HG02763 (cell line): ENCODE measurements at regions not wholly inside any gene's neighbourhood (a gene's known extent, or its start where the extent isn't known, plus 50 kb on each side); places are given as distances from the start of the nearest gene placed in this dataset.
"Not testable (repeated sequence)": the region's sequence is repeated elsewhere in the genome, so short reads cannot be mapped to it uniquely, and the experiment has no call there.

Source experiments
- ATAC-seq: cut with Tn5 transposase; IDR thresholded peaks from one replicate; pipeline ENCODE4 v1.9.1; 2021; ENCODE audit warnings: mild to moderate bottlenecking, moderate library complexity; ENCODE audit not compliant: unreplicated experiment

DNA sequence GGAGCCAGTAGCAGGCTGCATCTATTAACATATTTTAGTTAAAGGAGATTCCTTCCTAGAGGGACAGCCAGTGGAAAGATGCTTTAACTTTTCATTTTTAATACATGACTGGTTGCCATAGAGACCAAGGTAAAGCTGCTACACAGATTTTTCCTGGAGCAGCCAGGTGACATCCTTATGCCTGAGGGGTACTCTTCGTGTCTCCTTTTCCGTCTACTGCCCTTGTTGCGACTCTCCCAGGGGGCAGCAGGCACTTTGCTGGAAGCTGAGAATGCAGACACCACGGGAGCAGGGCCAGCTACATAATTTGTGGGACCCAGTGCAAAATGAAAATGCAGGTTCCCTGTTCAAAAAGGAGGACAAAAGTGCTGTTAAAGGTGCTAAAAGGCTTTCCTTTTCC is 340.4 kb downstream of the CEP170 start:
- not testable (repeated sequence) for ATAC-seq

DNA sequence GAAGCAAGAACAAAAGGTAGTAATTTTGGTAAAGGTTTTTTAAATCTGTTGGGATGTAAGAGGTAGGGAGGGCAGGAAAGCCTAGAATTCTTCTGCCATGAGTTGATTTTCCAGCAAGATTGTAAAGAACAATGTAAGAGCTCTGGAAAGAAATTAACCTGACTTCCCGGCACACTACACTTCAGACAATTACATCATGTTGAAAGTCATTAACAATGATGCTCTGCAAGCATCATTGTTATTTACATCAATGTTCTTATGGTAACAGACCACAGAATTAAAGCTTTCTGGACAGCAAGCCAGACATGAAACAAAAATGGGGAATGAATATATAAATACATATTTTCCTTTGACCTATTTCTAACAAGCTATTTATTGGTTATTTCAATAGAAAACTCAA is 342.2 kb downstream of the CEP170 start:
- ATAC-seq, result not testable (repeated sequence)

DNA sequence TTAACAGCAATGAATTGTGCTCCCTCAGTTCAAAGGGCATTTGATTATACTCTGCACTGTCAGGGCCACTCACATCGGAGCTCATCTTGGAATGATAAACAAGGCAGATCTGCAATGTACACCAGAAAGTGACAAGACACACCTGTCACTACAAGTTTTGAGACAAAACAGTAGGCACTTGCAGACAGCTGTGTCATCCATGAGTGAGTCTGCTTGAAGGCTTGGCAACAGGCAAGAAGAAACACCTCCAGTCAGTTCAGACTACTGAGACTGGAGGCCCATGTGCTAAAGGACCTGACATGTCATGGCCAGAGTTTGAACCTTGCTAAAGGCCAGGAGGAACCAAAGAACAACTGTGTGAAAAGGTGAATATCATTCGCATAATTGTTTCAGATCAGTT is 354.5 kb downstream of the CEP170 start:
- ATAC-seq, result not testable (repeated sequence)

DNA sequence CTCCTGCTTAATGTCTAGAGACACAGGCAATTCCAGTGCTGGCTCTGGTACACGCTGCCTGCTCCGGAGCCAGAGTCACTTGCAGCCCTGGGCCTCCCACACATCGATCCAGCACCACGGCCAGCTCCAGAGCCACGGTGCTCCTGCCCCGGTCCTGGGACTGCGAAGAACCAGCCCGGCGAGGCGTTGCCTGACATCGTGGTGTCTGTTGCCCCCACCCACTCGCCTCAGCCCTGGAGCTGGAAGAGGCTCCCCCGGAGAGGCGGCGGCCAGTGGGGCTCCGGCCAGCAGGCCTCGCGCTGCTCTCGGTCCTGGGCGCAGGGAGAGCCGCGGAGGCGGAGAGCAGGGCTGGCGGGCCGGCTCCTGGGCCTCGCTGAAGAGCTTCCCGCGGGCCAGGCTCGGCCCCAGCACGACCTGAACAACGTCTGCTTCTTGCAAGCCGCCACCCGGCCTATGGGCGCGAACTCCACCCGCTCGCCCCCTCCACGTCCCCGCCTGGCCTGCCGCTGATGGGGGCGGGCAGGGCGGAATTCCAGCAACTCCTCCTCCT is 364.8 kb downstream of the CEP170 start:
- no peak for ATAC-seq

DNA sequence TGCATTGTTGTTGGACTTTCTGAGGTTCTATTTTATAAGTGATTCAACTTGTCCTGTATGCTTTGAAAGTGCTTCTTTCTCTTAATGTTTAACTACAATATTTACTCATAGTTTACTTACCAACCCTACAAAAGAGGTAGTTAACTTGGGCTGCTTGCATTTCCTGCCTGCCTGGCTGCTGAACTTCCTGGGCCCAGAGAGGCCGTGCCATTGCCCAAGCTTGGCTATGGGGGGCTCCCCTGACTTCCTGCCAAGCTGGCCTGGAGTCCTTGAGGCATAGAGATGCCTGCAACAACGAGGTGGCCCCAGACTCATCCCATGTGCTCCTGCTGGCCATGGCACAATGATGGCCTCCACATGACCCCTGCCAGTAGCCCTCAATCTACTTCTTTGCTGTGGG is 361.6 kb upstream of the PLD5 start:
- peak; percentile 83 for ATAC-seq

DNA sequence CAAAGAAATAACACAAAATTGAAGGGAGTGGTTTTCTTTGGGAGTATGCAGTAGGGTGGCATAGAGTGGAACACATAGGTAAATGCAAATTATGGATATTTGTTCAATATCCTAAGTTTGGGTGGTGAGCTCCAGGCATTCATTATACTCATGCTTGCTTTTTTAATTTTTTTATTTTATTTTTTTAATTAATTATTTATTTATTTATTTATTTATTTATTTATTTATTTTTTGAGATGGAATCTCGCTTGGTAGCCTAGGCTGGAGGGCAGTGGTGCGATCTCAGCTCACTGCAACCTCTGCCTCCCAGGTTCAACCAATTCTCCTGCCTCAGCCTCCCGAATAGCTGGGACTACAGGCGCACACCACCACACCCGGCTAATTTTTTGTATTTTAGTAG is 355.5 kb upstream of the PLD5 start:
- not testable (repeated sequence) for ATAC-seq

DNA sequence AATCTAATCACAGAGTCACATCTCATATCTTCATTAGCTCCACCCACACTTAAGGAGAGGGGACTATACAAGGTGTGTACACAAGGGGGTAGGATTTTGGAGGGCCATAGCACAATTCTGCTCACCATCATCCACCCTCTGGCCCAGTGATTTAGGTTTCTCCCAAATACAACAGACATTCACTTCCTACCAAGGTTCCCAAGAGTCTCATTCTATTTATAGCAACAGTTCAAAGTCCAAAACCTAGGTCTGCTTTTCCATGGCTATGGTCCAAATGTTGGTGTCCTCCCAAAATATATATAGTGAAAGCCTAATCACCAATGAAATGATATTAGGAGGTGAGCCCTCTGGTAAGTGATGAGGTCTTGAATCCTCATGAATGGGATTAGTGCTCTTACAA is 353.2 kb upstream of the PLD5 start:
- no peak for ATAC-seq

DNA sequence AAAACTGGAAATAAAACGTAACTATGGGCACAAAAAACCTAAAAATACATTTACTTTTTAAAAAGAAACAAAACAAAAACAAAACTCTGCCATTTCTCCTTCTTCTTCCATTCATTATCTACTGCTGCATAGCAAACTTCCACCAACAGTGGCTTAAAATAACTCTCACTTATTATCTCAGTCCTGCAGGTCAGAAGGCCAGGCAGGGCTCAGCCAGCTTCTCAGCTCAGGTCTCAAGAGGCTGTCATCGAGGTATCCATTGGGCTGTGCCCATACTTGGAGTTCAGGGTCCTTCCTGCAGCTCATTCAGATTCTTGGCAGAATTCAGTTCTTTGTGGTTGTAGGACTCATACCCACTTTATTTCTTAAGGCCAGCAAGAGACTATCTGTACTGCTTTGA is 352.7 kb upstream of the PLD5 start:
- no peak for ATAC-seq

DNA sequence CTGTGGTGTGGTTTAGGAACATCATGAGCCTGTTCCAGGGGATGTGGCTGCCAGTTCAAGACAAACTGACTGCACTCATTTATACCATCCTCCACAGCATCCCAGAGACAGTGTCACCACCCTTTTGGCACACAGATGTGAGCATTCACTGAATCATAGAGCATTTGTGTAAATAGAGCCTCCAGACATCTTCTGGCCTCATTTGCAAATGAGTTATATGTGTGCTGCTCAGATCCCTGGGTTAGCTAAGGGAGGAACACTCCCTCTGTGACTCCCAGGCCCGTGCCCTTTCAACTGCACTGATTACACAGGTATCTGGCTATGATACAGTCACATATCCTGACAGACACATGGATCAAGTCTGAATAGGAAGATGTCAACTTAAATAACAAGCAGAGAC is 351.5 kb upstream of the PLD5 start:
- ATAC-seq, result no peak

DNA sequence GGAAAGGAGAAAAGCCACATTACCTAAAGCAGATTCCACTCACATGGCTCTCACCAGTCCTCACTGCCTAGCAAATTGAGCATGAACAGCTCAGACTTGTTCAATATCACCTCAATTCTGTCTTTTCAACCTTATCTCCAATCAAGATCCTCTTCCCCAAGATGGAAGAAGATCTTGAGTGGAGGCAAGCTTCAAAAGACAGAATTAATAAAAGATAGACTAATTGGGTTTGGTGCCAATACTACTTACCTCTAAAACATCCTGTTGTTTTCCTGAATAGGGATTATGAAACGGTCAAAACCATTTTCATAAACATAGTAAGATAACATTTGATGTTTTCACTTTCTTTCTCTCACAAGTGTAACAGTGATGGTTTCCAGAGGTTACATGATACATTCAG is 349.2 kb upstream of the PLD5 start:
- ATAC-seq, result no peak

DNA sequence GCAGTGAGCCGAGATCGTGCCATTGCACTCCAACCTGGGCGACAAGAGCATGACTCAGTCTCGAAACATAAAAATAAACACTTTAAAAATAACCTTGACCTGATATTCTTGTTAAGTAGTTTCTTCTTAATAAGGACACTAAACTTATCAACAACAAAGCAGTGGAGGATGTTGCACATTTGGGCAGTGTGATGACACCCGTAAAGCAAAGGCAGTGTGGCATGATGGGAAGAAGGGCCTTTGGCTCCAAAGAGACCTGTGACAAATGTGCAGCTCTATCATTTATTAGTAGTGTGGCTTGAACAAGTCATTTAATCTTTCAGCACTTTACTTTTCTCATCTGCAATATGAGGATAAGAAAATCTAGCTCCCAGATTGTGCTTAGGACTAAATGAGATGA is 348.0 kb upstream of the PLD5 start:
- ATAC-seq, result no peak

DNA sequence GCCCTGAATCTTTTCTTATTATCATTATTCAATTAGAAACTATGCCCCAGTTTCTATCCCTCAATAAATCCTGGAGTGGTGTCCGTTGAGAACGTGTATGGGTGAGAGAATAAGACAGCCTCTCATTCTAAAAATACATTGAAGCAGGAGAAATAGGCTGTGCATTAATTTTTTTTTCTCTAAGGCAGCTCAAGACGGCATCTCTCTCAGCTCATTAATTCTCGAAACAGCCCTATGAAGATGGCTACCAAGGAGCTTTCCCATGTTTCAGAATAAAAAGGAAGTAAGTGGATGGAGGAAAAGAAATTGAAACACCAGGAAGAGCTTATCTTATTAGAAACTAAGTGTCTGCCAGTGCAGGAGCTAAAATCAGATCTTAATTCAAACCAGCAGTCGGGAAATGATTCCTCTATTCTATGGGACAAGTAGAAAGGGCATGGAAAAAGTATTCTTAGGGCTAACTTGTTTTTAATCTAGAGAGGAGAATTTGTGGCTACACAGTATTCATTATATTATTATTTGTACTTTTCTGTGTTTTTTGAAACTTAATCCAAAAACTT is 347.1 kb upstream of the PLD5 start:
- no peak for ATAC-seq

DNA sequence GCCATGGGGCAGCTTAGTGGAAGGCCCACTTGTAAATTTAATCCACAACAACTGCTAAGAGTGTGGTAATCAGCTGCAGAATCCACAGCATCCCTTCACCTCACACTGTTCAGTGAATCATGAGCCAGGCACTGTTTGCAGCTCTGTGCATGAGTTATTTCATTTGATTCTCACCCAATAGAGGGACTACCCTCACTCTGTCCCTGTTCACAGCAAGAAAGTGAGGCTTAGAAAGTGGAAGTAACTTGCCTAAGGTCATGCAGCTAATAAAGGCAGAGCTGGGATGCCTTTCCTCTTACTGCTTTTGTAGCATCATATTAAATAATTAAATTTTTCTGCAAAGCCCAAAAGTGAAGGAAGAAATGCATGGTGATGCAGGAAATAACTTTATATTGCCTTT is 346.5 kb upstream of the PLD5 start:
- ATAC-seq, result no peak

DNA sequence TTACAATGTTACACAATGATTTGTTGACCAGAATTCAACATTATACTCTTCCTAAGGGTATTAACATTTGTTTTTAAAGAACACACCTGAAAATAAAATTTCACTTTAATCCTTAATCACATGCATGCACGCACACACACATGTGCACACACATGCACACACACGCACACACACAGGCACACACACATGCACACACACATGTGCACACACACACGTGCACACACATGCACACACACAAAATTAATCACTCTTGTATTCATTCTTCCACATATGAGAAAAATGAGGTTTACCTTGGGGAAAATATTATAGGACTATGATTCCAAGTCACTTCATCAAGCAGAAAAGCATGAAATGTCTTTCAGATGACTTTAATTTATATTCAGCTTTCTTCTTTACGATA is 331.8 kb upstream of the PLD5 start:
- ATAC-seq, result no peak

DNA sequence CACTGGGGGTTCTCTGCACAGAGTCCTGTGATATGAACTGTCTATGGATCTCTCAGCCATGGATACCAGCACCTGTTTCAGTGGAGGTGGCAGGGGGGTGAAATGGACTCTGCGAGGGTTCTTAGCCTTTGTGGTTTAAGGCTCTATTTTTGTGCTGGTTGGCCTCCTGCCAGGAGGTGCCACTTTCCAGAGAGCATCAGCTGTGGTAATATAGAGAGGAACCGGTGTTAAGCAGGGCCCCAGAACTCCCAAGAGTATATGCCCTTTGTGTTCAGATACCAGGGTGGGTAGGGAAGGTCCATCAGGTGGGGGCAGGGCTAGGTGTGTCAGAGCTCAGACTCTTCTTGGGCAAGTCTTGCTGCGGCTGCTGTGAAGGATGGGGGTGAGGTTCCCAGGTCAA is 330.0 kb upstream of the PLD5 start:
- no peak for ATAC-seq

DNA sequence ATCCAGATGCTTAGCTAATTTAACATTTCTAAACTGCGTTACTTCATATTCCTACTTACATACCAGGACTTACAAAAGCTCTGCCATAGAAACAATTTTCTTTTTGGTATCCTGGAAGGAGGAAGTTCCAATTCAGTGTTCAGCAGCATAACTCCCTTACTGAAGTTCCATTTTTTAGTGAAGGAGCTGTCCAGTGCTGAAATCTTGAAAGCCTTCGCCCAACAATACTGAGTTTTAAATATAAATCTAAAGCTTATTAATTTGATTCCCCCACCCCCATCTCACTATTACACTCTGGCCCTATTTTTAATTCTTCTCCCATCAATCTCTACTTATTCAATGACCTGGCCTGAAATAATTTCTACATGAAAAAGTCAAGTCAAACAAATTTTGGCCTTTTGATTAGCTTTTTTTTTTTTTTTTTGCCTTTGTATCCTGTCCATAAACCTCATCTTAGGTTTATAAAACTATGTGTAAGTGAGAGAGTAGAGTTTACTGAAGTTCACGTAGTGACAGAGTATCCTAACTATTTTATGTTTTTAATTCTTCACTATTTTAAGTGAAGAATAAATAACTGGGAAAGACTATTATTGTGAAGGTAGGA is 323.0 kb upstream of the PLD5 start:
- no peak for ATAC-seq

DNA sequence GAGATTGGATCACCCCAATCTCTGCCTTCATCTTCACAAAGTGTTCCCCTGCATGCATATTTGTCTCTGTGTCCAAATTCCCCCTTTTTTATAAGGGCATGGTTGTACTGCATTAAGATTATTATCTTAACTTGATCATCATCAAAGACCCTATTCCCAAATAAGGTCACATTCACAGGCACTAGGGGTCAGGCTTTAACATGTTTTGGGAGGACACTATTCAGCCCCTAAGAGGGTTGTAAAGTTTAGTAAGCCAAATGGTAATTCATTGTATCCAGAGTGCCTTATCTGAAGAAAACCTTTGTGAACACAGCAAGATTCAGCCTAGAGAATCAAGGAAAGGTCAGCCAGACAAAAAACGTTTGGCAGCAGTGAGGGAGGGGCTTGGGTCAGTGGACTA is 317.6 kb upstream of the PLD5 start:
- ATAC-seq, result no peak

DNA sequence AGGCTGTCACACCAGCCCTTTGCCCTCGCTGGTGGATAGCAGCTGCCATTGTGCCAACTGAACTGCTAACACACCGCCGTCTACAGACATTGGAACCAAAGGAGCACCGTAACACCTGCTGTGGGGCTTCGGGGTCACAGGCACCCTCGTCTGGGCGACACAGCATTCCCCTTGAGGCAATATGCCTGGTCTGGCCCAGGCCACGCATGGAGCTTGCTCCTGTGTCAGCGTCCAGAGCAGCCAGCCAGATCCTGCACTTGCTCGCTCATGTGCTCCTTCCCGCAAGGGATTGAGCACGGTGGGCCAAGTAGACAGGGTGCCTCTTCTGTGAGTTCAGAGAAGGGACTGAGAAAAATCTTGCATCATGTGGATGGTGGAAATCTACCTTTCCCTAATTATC is 314.6 kb upstream of the PLD5 start:
- no peak for ATAC-seq

DNA sequence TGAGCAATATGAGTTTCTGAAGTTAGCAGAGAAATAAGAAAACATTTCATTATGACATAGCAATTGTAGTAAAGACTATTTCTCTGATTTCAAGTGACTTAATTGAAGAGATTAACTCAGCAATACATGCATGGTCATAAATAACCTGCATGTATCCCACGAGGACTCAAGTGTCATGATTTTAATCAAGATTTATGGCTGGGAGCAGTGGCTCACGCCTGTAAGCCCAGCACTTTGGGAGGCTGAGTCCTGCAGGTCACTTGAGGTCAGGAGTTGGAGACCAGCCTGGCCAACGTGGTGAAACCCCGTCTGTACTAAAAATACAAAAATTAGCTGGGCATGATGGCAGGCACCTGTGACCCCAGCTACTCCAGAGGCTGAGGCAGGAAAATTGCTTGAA is 311.9 kb upstream of the PLD5 start:
- ATAC-seq, result no peak

DNA sequence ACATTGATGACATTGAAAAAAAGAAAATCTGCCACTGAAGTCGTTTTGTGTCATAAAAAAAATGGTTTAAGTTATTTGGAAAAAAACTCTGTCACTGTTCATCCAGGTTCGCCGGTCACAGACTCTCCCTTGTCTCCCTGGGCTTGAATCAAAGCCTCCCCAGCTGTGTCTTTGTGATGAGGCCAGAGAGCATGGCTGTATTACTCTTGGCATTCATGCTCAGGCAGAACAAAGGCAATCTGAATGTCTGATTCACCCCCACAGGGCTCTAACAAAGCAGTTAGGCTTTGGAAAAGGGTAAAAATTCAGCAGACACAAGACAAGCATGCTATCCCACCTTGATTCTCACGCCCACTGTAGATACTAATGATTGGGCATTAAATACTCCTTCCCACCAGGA is 304.3 kb upstream of the PLD5 start:
- no peak for ATAC-seq

DNA sequence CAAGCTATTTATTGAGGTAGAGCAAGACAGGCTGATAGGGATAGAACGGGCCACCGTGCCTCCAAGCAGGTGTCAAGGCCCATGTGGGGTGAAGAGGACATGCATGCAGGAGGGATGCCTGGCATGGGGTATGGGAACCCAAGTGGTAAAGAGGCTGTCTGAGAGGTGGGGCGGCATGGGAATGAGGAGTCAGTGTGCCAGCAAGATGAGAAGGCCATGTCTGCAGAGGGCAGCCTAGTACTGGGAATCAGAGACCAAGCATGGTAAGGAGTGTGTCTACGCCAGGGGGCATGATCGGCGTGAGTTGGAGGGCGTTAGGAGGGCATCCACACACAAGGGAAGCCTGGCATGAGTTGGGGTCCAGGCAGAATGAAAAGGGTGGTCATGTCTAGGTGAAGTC is 303.7 kb upstream of the PLD5 start:
- no peak for ATAC-seq

DNA sequence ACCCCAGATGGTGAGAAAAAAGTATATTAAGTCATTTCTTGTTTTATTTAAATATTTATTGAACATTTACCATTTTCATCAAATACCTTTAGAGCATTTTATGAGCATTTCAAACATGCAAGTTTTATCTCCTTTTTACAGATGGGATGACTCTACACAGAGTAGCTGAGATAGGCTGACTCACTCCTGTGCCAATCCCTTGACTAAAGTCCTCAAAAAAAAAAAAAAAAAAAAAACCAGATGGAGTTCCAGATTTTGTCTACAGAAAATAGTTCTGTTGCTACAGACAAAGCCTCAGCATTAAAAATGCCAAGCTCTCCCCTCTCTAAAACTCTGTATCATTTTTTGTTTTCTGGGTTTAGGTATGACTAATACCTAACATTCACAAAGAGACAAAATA is 303.0 kb upstream of the PLD5 start:
- ATAC-seq, result no peak

DNA sequence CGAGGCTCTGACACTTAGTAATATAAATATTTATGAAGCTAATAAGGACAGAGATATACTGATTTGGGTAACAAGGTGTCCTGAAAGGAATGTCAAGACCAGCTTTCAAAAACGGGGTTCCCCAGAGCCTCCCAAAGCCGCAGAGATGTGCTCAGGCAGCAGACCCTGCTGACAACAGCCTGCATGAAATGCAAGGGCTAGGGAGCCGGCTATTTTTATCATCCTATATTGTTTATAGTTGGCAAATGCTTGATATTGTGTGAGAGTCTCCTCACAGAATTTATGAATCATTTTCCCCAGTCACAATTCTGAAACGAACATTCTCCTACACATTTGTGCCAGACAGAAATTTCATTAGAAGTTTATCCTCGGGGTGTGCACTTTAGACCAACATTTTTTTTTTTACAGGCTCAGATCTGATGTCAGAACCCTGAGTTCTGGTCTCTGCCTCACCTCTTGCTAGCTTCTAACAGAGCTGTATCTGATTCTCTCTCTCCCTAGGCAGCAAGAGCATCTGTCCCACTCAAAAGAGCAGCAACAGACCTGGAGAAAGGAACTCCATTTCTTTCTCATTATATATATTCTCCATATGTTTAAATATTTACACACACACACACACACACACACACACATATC is 302.3 kb upstream of the PLD5 start:
- ATAC-seq, result no peak
